Nephron (organoid): ENCODE measurements at regions not wholly inside any gene's neighbourhood (a gene's known extent, or its start where the extent isn't known, plus 50 kb on each side); places are given as distances from the start of the nearest gene placed in this dataset.

ENCODE experiments used
- H3K27ac Mint-ChIP-seq, 3 experiments: 2 replicates each; pipeline ENCODE4 v1.8.0; 2020; ENCODE audit warnings: mixed read lengths in 3 of 3, mild to moderate bottlenecking in 2 of 3, moderate library complexity in 1 of 3
- H3K27me3 Mint-ChIP-seq: 2 replicates; pipeline ENCODE4 v1.8.0; 2021; ENCODE audit warnings: low read depth, mild to moderate bottlenecking, moderate library complexity, mixed read lengths
- H3K36me3 Mint-ChIP-seq: 2 replicates; pipeline ENCODE4 v1.8.0; 2020; ENCODE audit warnings: low read depth, mixed read lengths
- H3K4me1 Mint-ChIP-seq: 2 replicates; pipeline ENCODE4 v1.8.0; 2020; ENCODE audit warnings: mixed read lengths
- H3K4me3 Mint-ChIP-seq, 3 experiments: 2 replicates each; pipeline ENCODE4 v1.8.0; 2020; ENCODE audit warnings: mild to moderate bottlenecking in 3 of 3, mixed read lengths in 3 of 3, moderate library complexity in 2 of 3
- H3K9me3 Mint-ChIP-seq: 2 replicates; pipeline ENCODE4 v1.8.0; 2020; ENCODE audit warnings: mixed read lengths
- TF ChIP-seq, protein P1 (sequence below), 3 experiments: fragments of 200-600 bp; sonication (generic); IDR thresholded peaks; one replicate each; pipeline ENCODE4 v1.5.0; 2021; ENCODE audit warnings: antibody characterized with exemption in 3 of 3; ENCODE audit not compliant: unreplicated experiment in 3 of 3

DNA sequence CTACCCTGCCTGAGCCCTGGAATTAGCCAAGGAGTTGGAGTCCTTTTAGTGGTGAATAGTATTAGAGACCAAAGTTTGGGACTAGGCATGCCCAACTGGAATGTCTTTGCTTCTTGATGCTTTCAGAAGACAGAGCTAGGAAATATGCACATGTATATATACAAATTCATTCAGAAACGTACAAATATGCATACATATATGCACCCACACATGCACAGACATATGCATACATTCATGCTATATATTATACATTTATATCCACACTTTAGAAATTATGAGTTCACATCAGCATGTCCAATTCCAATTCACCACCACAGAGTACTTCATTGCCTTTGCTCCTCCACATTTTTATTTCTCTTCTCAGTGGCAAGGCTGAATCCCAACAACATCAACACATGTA lies 398.3 kb upstream of the MPDZ start:
- Mint-ChIP-seq H3K4me3 (no peak overlapping the region), H3K9me3 (peaks cover 7% of the 10 kb centered on the region), H3K27ac (no peak overlapping the region), H3K4me1 (no peaks in the 10 kb centered on the region), H3K36me3 (no peaks in the 10 kb centered on the region), H3K27me3 (no peaks in the 10 kb centered on the region)
- TF ChIP-seq, protein P1, sequence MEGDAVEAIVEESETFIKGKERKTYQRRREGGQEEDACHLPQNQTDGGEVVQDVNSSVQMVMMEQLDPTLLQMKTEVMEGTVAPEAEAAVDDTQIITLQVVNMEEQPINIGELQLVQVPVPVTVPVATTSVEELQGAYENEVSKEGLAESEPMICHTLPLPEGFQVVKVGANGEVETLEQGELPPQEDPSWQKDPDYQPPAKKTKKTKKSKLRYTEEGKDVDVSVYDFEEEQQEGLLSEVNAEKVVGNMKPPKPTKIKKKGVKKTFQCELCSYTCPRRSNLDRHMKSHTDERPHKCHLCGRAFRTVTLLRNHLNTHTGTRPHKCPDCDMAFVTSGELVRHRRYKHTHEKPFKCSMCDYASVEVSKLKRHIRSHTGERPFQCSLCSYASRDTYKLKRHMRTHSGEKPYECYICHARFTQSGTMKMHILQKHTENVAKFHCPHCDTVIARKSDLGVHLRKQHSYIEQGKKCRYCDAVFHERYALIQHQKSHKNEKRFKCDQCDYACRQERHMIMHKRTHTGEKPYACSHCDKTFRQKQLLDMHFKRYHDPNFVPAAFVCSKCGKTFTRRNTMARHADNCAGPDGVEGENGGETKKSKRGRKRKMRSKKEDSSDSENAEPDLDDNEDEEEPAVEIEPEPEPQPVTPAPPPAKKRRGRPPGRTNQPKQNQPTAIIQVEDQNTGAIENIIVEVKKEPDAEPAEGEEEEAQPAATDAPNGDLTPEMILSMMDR (IDR thresholded peaks at IDR 0.05; ENCODE audit: unreplicated experiment in 3 of 3), result no peak

DNA sequence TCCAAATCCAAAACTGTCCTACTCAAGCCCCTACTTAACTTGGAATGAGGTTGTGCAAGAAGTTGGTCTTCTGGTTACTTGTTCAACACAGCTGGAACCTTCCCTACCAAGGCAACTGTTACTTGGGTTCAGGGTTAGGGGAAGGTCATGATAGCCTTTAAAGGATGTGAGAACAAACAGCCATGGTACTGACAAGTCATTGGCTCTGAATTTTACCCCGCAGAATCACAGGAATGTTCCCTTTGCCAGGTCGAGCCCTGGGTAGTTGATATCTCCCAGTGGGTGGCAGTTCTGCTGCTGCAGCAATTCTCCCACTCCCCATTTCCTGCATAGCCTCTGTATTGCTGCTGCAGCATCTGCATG lies 396.1 kb upstream of the MPDZ start:
- peaks cover 4% of the 10 kb centered on the region for H3K9me3 Mint-ChIP-seq
- TF ChIP-seq, protein P1 (IDR thresholded peaks at IDR 0.05; ENCODE audit: unreplicated experiment in 3 of 3), result no peak
- no peaks in the 10 kb centered on the region for H3K27me3 Mint-ChIP-seq
- no peaks in the 10 kb centered on the region for H3K4me1 Mint-ChIP-seq
- H3K36me3 Mint-ChIP-seq, result no peaks in the 10 kb centered on the region
- H3K4me3 Mint-ChIP-seq, result no peak overlapping the region
- H3K27ac Mint-ChIP-seq, result no peak overlapping the region

DNA sequence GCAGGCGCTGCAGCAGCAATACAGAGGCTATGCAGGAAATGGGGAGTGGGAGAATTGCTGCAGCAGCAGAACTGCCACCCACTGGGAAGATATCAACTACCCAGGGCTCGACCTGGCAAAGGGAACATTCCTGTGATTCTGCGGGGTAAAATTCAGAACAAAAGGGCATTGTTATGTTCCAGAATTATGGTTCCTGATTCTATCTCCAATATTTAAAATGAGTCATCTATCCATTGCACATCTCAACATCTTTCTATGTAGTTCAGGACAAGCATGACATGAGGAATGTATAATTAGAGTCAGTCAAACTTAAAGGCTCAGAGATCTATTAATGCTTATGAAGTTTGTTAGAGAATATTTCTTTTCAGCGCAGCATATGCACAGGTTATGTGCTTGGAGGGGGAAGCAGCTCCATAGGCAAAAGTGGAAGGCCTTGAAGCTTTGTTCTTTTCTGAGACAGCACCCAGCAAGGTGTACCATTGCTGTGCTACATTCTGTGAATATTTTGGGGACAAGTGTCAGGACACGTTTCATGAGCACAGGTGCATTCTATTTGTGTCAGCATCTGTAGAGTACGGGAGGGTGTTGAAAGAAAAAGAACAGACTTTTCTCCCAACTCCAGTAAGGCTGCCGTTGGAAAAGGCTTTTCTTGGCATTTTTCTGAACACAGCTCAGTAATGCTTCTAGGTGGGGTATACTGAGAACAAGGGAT lies 395.6 kb upstream of the MPDZ start:
- H3K4me1 Mint-ChIP-seq, result no peaks in the 10 kb centered on the region

GRCh38 chr9:13673348-13673747 lies 393.9 kb upstream of the MPDZ start:
- Mint-ChIP-seq H3K27me3 (no peaks in the 10 kb centered on the region), H3K36me3 (no peaks in the 10 kb centered on the region), H3K9me3 (peaks cover 12% of the 10 kb centered on the region), H3K4me3 (no peak overlapping the region), H3K4me1 (no peaks in the 10 kb centered on the region), H3K27ac (no peak overlapping the region)
- TF ChIP-seq, protein P1 (IDR thresholded peaks at IDR 0.05; ENCODE audit: unreplicated experiment in 3 of 3), result no peak

More for the DNA sequence above, 395.6 kb upstream of the MPDZ start:
- Mint-ChIP-seq H3K27ac (no peak overlapping the region), H3K4me3 (no peak overlapping the region), H3K9me3 (peaks cover 3% of the 10 kb centered on the region), H3K27me3 (no peaks in the 10 kb centered on the region), H3K36me3 (no peaks in the 10 kb centered on the region)
- TF ChIP-seq, protein P1 (IDR thresholded peaks at IDR 0.05; ENCODE audit: unreplicated experiment in 3 of 3), result no peak

GRCh38 chr9:13665418-13666066 lies 386.1 kb upstream of the MPDZ start:
- Mint-ChIP-seq H3K27me3 (no peaks in the 10 kb centered on the region), H3K9me3 (peaks cover 35% of the 10 kb centered on the region), H3K4me1 (no peaks in the 10 kb centered on the region), H3K4me3 (no peak overlapping the region), H3K36me3 (peaks cover 4% of the 10 kb centered on the region), H3K27ac (no peak overlapping the region)
- TF ChIP-seq, protein P1 (IDR thresholded peaks at IDR 0.05; ENCODE audit: unreplicated experiment in 3 of 3), result no peak

GRCh38 chr9:13661014-13661413 lies 381.5 kb upstream of the MPDZ start:
- H3K36me3 Mint-ChIP-seq, result no peaks in the 10 kb centered on the region
- no peaks in the 10 kb centered on the region for H3K4me1 Mint-ChIP-seq
- H3K9me3 Mint-ChIP-seq, result peaks cover 17% of the 10 kb centered on the region
- no peak overlapping the region for H3K4me3 Mint-ChIP-seq
- H3K27ac Mint-ChIP-seq, result no peak overlapping the region
- TF ChIP-seq, protein P1 (IDR thresholded peaks at IDR 0.05; ENCODE audit: unreplicated experiment in 3 of 3), result no peak
- H3K27me3 Mint-ChIP-seq, result no peaks in the 10 kb centered on the region
